ENCODE measurements at regions not wholly inside any gene's neighbourhood (a gene's known extent, or its start where the extent isn't known, plus 50 kb on each side); places are given as distances from the start of the nearest gene placed in this dataset.

DNA sequence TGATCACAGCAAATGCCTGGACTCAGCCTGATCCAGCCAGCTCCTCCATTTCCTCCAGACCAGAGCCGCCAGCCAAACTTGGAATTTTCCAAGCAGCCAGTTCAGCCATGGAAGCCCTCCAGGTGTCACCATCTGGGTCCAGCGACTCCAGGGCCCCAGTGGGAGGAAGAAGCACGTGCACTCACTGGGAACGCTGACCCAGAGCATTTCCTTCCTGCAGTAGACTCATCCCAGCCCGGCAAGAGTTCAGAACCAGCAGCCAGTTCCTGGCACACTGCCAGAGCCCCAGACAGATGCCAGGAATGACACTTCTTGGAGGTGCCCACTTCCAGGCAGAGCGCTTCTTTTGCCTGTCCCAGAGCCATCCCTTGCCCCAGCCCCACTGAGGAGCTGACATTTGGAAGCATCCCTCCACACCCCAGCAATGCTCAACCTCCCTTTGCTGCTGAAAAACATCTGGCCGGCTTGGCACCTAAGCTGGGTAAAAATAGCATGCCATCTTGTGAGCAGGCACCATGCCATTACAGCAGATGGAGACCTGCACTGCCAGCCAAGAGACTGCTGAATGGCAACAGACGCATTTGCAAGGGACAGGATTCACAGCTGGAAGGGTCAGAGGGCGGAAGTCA, 460.3 kb upstream of the PROK2 start:
- DNase-seq: no peak

GRCh38 chr3:72244396-72244795, 459.4 kb upstream of the PROK2 start:
- no peak for DNase-seq

GRCh38 chr3:72242326-72242725, 457.4 kb upstream of the PROK2 start:
- DNase-seq: no peak

DNA sequence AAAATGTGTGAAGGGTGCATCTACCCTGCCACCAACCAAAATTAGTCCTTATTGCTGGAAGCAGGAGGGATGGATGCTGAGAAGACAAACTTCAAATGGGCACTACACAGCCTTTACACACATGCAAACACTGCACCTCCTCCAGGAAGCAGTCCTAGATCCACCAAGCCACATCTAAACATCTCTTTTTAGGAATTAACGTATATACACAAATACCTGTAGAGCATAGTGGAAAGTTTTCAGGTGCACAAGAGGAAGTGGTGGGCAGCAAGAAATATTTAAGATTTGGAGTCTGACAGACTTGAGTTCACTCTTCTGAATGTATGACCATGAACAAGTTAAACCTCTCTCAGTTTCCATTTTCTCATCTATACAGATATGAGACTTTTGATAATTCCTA, 456.6 kb upstream of the PROK2 start:
- no peak for DNase-seq

DNA sequence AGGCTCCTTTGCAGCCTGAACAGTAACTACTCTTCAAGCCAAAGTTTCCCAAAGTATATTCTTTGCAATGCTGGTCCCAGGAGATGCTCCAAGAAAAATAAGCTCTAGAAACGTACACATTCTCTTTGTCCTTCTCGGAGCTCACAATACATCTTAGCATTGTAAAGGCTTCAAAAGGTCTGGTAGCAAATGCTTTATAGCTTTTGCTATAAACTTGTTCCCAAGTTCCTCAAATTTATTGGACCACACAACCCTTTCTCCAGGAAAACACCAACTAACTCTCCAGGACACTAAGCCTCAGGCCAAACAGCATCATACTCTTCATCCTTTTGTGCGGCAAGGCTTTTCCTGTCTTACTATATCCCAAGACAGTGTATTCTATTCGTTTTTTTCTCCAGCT, 455.6 kb upstream of the PROK2 start:
- DNase-seq: no peak

GRCh38 chr3:72238801-72239200, 453.9 kb upstream of the PROK2 start:
- DNase-seq: no peak

DNA sequence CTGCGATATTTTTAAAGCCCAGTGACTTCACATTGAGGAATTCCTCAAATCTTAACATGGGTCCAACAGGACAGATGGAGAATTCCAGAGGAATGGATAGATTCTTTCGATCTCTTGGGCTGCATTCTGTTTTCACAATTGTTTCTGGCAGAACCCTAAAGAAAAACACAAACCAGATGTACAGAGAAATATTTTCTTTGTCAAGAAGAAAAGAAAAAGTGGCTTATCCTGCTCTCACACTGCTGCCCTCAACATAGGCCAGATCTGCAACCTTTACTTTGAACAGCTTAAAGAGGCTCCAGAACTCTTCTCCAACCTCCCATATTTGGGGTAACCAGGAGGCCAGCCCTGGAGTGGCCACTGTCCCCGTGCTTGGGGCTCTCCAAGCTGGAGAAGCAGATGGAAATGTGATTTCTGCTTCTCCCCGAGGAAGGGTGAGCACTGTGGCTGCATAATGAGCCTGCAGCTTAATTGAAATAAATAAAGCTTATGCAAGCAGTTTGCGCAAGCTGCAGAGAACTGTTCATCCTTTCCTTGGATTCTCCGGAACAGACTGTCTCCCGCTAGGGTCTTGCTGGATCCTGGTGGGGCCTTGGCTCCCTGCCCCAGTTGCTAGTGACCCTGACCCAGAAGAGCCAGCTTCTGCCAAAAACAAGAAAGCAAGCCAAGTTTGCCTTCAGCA, 453.2 kb upstream of the PROK2 start:
- no peak for DNase-seq

DNA sequence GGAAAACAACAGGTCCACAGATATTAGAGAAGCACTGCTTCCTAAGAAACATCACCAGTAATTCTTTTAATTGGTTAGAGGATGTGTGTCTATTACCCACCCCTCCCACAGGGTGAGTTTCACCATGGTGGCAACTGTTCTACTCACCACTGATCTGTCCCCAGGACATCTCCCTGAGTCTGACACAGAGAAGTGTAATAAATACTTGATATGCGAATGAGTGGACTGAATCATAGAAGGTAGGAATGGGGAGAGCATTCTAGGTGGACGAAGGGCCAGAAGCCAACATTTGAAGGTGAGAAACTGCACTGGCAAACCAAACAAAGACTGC, 452.7 kb upstream of the PROK2 start:
- DNase-seq: no peak

DNA sequence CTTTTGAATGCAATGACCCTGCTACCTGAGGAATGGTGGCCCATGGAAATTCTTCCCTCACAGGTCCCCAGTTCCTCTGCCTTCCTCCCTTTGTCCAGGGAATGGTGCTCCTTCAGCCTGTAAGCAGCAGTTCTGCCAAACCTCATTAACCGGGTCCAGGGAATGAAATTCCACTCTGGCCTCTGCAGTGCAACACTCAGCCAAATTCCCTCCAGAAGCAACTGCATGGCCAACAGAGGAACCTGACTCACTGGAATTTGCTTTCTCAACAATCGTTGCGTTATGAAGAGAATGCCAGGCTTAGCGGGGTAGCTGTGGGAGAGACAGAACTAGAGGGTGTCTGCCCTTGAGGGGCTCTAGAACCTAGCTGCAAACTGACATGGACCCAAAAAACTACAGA, 449.4 kb upstream of the PROK2 start:
- DNase-seq: no peak

- no peak for DNase-seq
Observed at GRCh38 chr3:72233571-72233970, 448.6 kb upstream of the PROK2 start.

DNA sequence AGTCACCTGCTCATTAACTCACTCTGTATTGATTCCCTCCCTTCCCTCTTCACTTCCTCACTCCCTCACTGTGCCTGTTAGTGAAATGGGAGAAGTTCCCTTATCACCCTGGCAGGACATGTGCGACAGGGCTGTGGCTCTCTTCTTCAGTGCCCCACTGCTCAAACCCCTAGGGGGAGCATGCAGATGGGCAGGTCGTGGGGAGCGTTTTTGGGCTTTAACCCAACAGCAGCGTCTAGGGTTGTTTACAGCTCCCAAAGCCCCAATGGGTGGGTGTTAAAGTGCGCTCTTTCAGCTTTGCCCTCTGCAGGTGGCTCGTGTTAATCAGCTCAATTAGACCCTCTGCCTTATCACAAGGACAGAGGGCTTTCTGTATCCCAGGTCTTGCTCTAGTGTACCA, 447.8 kb upstream of the PROK2 start:
- no peak for DNase-seq

- DNase-seq: no peak
Observed at GRCh38 chr3:72232331-72232730, 447.4 kb upstream of the PROK2 start.

- no peak for DNase-seq
Observed at GRCh38 chr3:72231439-72232196, 446.7 kb upstream of the PROK2 start.

- DNase-seq: no peak
Observed at GRCh38 chr3:72230774-72231379, 445.9 kb upstream of the PROK2 start.

GRCh38 chr3:72229952-72230351, 445.0 kb upstream of the PROK2 start:
- DNase-seq: no peak

GRCh38 chr3:72227486-72228070, 442.6 kb upstream of the PROK2 start:
- DNase-seq: no peak

DNA sequence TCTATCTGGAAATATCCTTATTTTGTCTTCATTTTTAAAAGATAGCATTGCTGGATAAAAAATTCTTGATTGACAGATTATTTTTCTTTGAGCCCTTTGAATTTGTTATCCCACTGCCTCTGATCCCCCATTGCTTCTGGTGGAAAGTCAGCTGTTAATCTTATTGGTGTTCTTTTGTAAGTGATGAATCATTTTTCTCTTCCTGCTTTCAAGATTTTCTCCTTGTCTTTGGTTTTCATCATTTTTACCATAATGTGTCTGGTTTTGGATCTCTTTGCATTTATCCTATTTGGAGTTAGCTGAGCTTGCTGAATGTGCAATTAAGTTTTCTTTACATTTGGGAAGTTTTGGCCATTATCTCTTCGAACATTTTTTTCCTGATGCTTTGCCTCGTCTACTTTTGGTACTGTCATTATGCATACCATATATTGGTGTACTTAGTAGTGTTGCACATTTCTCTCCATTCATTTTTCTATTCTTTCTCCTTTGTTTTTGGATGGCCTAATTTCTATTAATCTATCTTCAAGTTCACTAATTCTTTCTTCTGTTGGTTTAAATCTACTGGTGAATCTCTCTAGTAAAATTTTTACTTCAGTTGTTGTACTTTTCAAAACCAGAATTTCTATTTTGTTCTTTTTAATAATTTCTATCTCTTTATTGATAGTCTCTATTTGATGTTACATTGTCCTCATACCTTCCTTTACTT, 440.0 kb upstream of the PROK2 start:
- no peak for DNase-seq

GRCh38 chr3:72223628-72224027, 438.7 kb upstream of the PROK2 start:
- DNase-seq: no peak

GRCh38 chr3:72223116-72223515, 438.2 kb upstream of the PROK2 start:
- DNase-seq: no peak

DNA sequence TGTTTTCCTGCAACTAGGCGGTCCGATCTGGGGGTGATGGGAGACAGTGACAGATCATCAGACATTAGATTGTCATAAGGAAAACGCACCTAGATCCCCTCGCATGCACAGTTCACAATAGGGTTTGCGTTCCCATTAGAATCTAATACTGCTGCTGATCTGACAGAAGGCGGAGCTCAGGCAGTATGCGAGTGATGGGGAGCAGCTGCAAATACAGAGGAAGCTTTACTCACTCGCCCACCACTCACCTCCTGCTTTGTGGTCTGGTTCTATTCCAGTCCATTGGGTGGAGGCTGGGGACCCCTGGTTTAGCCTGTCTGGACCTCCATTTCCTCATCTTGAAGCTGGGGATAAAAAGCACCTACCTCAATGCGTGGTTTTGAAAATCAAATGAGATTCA, 437.5 kb upstream of the PROK2 start:
- DNase-seq: no peak

DNA sequence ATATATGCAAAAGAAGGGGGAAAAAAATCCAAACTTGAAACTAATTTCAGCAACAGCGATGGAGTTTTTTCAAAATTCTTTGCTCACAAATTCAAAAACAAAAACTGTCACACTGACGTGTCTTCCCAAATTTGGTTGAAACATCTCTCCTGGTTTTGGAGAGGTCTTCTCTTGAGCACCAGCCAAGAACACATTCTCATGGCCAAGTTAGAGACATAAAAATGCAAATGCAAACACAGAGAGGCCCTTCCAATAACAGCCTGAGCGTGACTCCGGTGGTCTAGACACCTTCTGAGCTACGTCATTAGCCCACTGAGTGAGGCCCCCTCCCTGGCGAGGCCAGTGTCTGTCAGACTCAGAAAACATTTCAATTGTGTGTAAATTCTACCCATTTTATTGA, 436.0 kb upstream of the PROK2 start:
- no peak for DNase-seq

- DNase-seq: no peak
Observed at GRCh38 chr3:72219752-72220151, 434.8 kb upstream of the PROK2 start.

DNA sequence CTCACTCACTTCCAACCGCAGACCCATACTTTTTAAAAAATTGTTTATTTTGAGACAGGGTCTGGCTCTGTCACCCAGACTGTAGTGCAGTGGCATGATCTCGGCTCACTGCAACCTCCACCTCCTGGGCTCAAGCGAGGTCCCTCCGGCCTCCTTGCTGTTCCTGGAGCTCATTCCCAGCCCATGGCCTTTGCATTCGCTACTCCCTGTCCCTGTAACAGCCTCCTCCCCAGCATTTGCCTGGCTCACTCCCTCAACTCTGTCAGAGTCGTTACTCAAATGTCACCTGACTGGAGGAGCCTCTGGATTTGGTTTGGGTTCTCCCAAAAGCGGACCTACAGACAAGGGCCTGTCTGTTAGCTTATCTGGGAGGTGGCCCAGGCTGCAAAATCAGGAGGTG, 432.6 kb upstream of the PROK2 start:
- DNase-seq: no peak
